AG09319 (cell line): ENCODE measurements at regions not wholly inside any gene's neighbourhood (a gene's known extent, or its start where the extent isn't known, plus 50 kb on each side); places are given as distances from the start of the nearest gene placed in this dataset.
"Not testable (repeated sequence)": the region's sequence is repeated elsewhere in the genome, so short reads cannot be mapped to it uniquely, and the experiment has no call there.

ENCODE experiments used
- DNase-seq: peaks from one replicate; pipeline ENCODE4 v3.0.0-alpha.2; 2010; ENCODE audit warnings: low read depth; ENCODE audit errors: extremely low read depth
- CTCF ChIP-seq: IDR thresholded peaks from 2 replicates; pipeline ENCODE4 v1.5.1; 2011; ENCODE audit warnings: low read depth, mild to moderate bottlenecking, inconsistent platforms, low read length, moderate library complexity

- no peak for TF ChIP-seq CTCF
- no peak for DNase-seq
These were observed 134.9 kb upstream of the ANK3 start for GRCh38 chr10:60524541-60524940.

GRCh38 chr10:60523371-60523770, 133.7 kb upstream of the ANK3 start:
- DNase-seq = not testable (repeated sequence)

GRCh38 chr10:60522617-60523016, 132.9 kb upstream of the ANK3 start:
- no peak for TF ChIP-seq CTCF
- no peak for DNase-seq

GRCh38 chr10:60521974-60522405, 132.3 kb upstream of the ANK3 start:
- DNase-seq = peak; percentile 18

GRCh38 chr10:60518745-60519144, 129.1 kb upstream of the ANK3 start:
- no peak for DNase-seq
- no peak for TF ChIP-seq CTCF

More at GRCh38 chr10:60521974-60522405, 132.3 kb upstream of the ANK3 start:
- TF ChIP-seq CTCF = no peak

GRCh38 chr10:60517805-60518204, 128.1 kb upstream of the ANK3 start:
- no peak for TF ChIP-seq CTCF
- DNase-seq = no peak

GRCh38 chr10:60513281-60513680, 123.6 kb upstream of the ANK3 start:
- no peak for DNase-seq
- TF ChIP-seq CTCF = no peak

- TF ChIP-seq CTCF = no peak
- no peak for DNase-seq
These were observed 122.0 kb upstream of the ANK3 start for GRCh38 chr10:60511477-60512229.
